ENCODE measurements at regions not wholly inside any gene's neighbourhood (a gene's known extent, or its start where the extent isn't known, plus 50 kb on each side); places are given as distances from the start of the nearest gene placed in this dataset.
"Not testable (repeated sequence)": the region's sequence is repeated elsewhere in the genome, so short reads cannot be mapped to it uniquely, and the experiment has no call there.

DNA sequence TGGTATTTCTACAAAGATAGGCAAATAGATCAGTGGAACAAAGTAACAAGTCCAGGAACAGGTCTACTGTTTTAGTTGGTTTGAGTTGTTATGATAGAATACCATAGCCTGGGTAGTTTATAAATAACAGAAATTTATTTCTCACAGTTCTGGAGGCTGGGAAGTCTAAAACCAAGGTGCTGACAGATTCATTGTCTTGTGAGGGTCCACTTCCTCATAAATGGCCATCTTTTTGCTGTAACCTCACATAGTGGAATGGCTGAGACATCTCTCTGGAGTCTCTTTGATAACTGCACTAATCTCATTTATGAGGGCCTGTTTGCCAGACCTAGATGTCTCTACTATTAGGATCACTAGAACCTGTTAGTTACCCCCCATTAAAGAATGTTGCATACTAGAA lies 152.3 kb upstream of the MYRIP start:
- no peak for DNase-seq

DNA sequence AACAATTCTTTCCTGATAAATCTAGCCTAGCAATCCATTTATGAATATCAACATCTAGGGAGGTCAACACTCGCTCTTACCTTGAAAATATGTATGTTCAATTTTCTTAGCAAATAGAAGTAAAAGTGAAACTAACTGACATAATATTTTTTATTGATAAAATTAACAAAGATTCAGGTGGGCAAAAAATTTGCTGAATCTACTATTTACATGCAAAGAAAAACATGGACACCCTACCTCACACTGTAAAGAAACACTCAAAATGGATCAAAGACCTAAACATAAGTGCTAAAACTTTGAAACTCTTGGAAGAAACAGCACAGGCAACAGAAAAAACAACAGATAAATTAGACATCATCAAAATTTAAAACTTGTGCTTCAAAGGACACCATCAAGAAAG lies 151.6 kb upstream of the MYRIP start:
- no peak for DNase-seq

DNA sequence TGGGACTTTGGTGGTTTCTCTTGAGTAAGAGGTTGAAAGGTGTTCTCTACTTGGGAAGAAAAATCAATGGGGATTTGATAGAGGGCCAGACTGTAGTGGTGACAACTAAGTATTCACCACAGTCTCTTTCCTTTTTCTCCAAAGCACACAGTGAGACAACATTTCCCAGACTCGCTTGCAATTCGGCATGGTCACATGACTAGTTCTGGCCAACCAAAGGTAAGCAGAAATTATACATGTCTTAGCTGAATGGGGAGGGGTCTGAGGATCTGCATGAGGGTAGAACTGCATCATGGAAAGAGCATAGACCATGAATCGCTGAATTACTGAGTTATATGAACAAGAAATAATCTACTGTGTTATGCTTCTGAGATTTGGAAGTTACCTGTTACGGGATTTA lies 144.5 kb upstream of the MYRIP start:
- DNase-seq, result no peak

GRCh38 chr3:39665441-39665840 lies 144.0 kb upstream of the MYRIP start:
- DNase-seq, result peak; percentile 25

- DNase-seq, result peak; percentile 75
Measured at GRCh38 chr3:39668420-39668819, 141.0 kb upstream of the MYRIP start.

DNA sequence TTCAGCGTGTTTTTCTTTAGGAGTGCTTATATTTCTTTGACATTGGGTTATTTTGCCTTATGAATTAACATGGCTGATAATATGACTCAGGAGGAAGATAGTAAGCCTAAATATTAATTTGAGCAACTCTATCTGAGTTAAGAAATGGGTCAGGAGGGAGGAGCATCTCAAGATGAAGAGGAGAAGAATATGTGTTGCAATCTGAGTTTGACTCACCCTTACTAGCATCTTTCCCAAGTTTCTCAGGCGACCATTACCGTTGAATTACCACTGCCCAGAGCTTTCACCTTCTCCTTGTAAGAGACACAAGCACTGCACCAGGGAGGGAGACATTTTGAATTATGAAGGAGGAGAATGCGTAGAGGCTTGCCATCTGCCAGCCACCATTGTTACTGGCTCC lies 138.3 kb upstream of the MYRIP start:
- no peak for DNase-seq

DNA sequence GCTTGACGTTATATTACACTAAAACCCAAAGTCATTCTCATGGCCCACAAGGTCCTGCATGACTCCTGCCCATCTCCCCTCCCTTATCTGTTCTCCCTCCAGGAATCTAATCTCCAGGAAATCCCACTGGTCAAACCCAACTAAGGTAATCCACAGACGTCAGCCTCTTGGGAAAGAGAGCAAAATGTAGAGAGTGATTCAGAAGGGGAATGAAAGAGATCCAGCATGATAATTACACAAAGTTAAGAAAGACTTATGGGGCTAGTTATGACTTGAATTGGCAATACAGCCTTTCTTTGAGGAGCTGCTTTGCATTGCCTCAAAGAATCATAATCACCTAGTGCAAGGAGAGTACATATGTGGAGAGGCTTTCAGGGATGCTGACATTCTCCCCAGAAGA lies 137.8 kb upstream of the MYRIP start:
- DNase-seq, result no peak

DNA sequence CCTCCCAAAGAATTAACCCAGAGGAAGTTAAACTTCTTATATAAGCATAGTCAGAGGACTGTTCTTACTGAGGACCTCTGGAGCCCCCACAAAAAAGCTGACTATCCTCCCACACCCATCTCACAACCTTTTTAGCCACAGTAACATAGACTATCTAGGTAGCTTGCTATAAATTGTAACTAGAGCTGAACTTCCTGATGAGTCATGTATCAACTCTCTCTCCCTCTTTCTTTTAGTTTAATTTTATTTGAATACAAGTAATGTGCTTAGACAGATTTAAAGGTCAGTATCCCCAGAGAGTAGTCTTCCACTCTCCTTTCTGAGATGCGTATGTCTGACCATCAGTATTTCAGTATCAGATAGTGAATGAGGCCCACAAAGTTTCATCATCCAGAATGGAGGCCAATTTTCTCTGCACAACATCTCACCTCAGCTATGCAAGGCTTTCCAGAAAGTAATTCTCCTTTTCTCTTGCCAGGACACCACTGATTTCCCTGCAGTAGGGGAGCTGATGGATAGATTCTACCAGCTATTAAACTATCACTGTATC lies 104.0 kb upstream of the MYRIP start:
- no peak for DNase-seq

DNA sequence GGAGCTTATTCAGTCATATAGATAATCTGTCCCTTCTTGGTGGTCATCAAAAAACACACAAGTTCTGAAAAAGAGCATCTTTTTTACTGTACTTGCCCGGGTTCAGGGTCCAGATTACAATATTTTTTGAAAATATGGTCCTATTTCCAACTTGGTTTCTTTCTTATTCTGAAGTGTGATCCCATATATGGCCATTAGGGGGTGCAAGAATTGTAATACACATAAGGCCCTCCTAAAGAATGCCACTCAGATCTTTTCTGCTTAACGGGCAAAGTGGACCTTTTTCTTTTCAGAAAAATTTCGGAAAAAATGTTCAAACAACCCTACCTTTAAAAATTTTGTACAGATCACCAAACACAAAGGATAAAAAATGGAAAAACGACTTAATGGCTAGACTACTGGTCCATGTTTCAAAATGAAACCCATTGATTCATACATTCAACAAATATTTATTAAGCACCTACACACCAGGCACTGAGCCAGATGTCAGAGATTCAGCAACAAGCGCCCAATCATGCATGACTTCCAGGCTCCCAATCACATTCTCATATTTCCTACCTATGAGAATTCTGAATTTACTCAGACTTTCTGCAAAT lies 102.0 kb upstream of the MYRIP start:
- DNase-seq, result peak; percentile 67

GRCh38 chr3:39712413-39713048 lies 96.9 kb upstream of the MYRIP start:
- no peak for DNase-seq

DNA sequence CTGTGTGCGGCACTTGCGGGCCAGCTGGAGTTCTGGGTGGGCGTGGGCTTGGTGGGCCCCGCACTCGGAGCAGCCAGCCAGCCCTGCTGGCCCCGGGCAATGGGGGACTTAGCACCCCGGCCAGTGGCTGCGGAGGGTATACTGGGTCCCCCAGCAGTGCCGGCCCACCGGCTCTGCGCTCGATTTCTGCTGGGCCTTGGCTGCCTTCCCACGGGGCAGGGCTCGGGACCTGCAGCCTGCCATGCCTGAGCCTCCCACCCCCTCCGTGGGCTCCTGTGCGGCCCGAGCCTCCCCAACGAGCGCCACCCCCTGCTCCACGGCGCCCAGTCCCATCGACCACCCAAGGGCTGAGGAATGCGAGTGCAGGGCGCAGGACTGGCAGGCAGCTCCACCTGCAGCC lies 96.1 kb upstream of the MYRIP start:
- not testable (repeated sequence) for DNase-seq

- DNase-seq, result no peak
Measured at GRCh38 chr3:39716849-39717248, 92.6 kb upstream of the MYRIP start.

DNA sequence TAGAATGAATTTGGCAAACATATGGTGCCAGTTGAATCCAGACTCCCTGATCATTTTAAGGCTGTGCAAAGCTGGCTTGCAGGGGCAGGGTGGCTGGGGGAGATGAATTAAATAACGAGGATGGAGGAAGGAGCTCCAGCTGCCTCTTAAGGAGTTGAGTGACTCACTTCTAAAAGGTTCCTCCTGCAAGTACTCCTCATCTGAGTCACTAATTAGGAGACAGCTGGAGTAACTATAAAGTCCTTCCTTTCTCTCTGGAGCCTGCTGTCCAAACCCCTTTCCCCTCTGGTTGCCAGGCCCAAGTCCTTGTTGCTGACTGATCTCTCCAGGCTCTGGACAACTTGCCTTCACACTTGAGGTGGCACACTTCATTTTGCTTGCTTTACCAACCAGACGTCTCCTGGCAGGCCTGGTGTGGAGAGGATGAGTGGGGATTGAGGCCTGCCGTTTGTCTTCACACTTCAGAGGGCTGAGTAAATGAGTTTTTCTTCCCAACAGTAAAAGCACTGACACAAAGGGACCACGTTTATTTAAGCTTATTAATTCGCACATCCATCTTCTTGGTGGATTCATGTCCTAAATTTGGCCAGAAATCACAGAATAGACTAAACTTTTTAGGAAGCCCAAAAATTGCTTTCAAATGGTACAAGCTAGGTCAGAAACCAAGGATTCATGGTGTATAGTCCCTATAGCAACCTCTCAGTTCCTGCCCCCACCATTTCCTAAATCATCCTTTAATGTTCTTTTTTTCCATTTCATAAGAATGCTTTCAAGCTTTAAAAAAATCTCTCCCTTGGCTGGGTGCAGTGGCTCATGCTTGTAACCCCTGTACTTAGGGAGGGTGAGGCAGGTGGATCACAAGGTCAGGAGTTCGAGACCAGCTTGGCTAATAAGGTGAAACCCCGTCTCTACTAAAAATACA lies 90.5 kb upstream of the MYRIP start:
- DNase-seq, result no peak

GRCh38 chr3:39721076-39721475 lies 88.3 kb upstream of the MYRIP start:
- no peak for DNase-seq

GRCh38 chr3:39724233-39724846 lies 85.1 kb upstream of the MYRIP start:
- peak; percentile 26 for DNase-seq

DNA sequence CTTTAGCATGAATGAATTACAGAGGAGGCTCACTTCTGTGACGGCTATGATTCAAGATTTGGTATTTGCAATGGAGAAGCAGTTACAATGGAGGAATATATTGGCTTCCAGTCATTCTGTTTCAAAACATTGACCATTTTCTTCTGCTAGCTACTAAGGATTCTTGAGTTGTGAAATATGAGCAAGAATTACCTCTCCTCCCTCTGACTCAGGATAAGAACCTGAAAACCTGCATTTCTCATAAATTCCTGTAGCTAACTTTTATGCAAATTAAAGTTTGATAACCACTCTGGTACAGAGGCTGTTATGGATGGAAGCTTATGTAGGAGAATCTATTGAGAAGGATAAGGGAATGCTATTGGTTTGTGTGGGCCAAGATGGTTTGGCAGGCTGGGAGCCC lies 84.1 kb upstream of the MYRIP start:
- no peak for DNase-seq

GRCh38 chr3:39727415-39727814 lies 82.0 kb upstream of the MYRIP start:
- DNase-seq, result peak; percentile 35

- DNase-seq, result no peak
Measured at GRCh38 chr3:39733804-39734203, 75.6 kb upstream of the MYRIP start.

DNA sequence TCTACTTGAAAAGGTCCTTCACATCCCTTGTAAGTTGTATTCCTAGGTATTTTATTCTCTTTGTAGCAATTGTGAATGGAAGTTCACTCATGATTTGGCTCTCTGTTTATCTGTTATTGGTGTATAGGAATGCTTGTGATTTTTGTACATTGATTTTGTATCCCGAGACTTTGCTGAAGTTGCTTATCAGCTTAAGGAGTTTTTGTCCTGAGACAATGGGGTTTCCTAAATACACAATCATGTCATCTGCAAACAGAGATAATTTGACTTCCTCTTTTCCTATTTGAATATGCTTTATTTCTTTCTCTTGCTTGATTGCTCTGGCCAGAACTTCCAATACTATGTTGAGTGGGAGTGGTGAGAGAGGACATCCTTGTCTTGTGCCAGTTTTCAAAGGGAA lies 69.8 kb upstream of the MYRIP start:
- DNase-seq, result not testable (repeated sequence)

- no peak for DNase-seq
Measured at GRCh38 chr3:39744746-39745145, 64.7 kb upstream of the MYRIP start.

GRCh38 chr3:39748002-39748401 lies 61.4 kb upstream of the MYRIP start:
- no peak for DNase-seq

GRCh38 chr3:39748763-39749162 lies 60.6 kb upstream of the MYRIP start:
- DNase-seq, result no peak

GRCh38 chr3:39750712-39751111 lies 58.7 kb upstream of the MYRIP start:
- DNase-seq, result peak; percentile 39
